Neural crest cell (in vitro differentiated cells): ENCODE measurements at regions not wholly inside any gene's neighbourhood (a gene's known extent, or its start where the extent isn't known, plus 50 kb on each side); places are given as distances from the start of the nearest gene placed in this dataset.
"Not testable (repeated sequence)": the region's sequence is repeated elsewhere in the genome, so short reads cannot be mapped to it uniquely, and the experiment has no call there.

Experiments
- DNase-seq: peaks from one replicate; pipeline ENCODE4 v3.0.0; 2021; ENCODE audit warnings: low read depth, mixed read lengths, low spot score
- H3K27ac Mint-ChIP-seq: one replicate; pipeline ENCODE4 v1.8.0; 2021; ENCODE audit warnings: mild to moderate bottlenecking, mixed read lengths; ENCODE audit not compliant: unreplicated experiment
- H3K27me3 Mint-ChIP-seq: 2 replicates; pipeline ENCODE4 v1.8.0; 2021; ENCODE audit warnings: low read depth, mild to moderate bottlenecking, mixed read lengths
- H3K36me3 Mint-ChIP-seq: 2 replicates; pipeline ENCODE4 v1.8.0; 2021; ENCODE audit warnings: low read depth, mild to moderate bottlenecking, mixed read lengths
- H3K4me1 Mint-ChIP-seq: 2 replicates; pipeline ENCODE4 v1.8.0; 2021; ENCODE audit warnings: mixed read lengths
- H3K4me3 Mint-ChIP-seq: one replicate; pipeline ENCODE4 v1.8.0; 2021; ENCODE audit warnings: mild to moderate bottlenecking, mixed read lengths
- H3K9me3 Mint-ChIP-seq: 2 replicates; pipeline ENCODE4 v1.8.0; 2021; ENCODE audit warnings: mixed read lengths
- CTCF ChIP-seq: fragments of 200-600 bp; sonication (generic); conservative IDR thresholded peaks from 2 replicates; pipeline ENCODE4 v1.5.0; 2021; ENCODE audit warnings: antibody characterized with exemption, mild to moderate bottlenecking

- no peaks in the 10 kb centered on the region for H3K27me3 Mint-ChIP-seq
- DNase-seq, result peak; percentile 53
Measured at GRCh38 chr7:35975851-35976454, 175.1 kb downstream of the SEPTIN7 start.

GRCh38 chr7:35978816-35979640 is 174.0 kb upstream of the EEPD1 start:
- H3K27me3 Mint-ChIP-seq, H3K9me3 Mint-ChIP-seq, DNase-seq, H3K4me3 Mint-ChIP-seq, H3K36me3 Mint-ChIP-seq: not testable (repeated sequence)
- Mint-ChIP-seq H3K27ac (peak overlapping the region; percentile 70), H3K4me1 (peaks cover 13% of the 10 kb centered on the region)

More at GRCh38 chr7:35975851-35976454, 175.1 kb downstream of the SEPTIN7 start:
- H3K27ac Mint-ChIP-seq, result no peak overlapping the region
- H3K4me1 Mint-ChIP-seq, result peaks cover 13% of the 10 kb centered on the region
- TF ChIP-seq CTCF, result peak; percentile 89
- H3K4me3 Mint-ChIP-seq, result no peak overlapping the region
- H3K36me3 Mint-ChIP-seq, result no peaks in the 10 kb centered on the region
- H3K9me3 Mint-ChIP-seq, result no peaks in the 10 kb centered on the region

GRCh38 chr7:35982600-35982999 is 170.5 kb upstream of the EEPD1 start:
- DNase-seq, result no peak
- Mint-ChIP-seq H3K9me3 (no peaks in the 10 kb centered on the region), H3K4me1 (peaks cover 13% of the 10 kb centered on the region), H3K4me3 (no peak overlapping the region), H3K27ac (no peak overlapping the region), H3K27me3 (no peaks in the 10 kb centered on the region), H3K36me3 (no peaks in the 10 kb centered on the region)
- TF ChIP-seq CTCF, result no peak

- TF ChIP-seq CTCF, result no peak
- no peaks in the 10 kb centered on the region for H3K27me3 Mint-ChIP-seq
- H3K36me3 Mint-ChIP-seq, result no peaks in the 10 kb centered on the region
Measured at GRCh38 chr7:35983626-35984025, 169.4 kb upstream of the EEPD1 start.

GRCh38 chr7:35985126-35985754 is 167.8 kb upstream of the EEPD1 start:
- no peaks in the 10 kb centered on the region for H3K27me3 Mint-ChIP-seq
- no peaks in the 10 kb centered on the region for H3K4me1 Mint-ChIP-seq
- no peaks in the 10 kb centered on the region for H3K36me3 Mint-ChIP-seq
- no peak overlapping the region for H3K27ac Mint-ChIP-seq
- no peak overlapping the region for H3K4me3 Mint-ChIP-seq
- no peaks in the 10 kb centered on the region for H3K9me3 Mint-ChIP-seq
- DNase-seq, result peak; percentile 69
- peak; percentile 95 for TF ChIP-seq CTCF

More at GRCh38 chr7:35983626-35984025, 169.4 kb upstream of the EEPD1 start:
- no peak for DNase-seq
- H3K4me3 Mint-ChIP-seq, result no peak overlapping the region
- H3K4me1 Mint-ChIP-seq, result peaks cover 8% of the 10 kb centered on the region
- no peak overlapping the region for H3K27ac Mint-ChIP-seq
- H3K9me3 Mint-ChIP-seq, result no peaks in the 10 kb centered on the region

- H3K4me1 Mint-ChIP-seq, result no peaks in the 10 kb centered on the region
- no peak for DNase-seq
- H3K27ac Mint-ChIP-seq, result no peak overlapping the region
- no peaks in the 10 kb centered on the region for H3K36me3 Mint-ChIP-seq
- H3K27me3 Mint-ChIP-seq, result no peaks in the 10 kb centered on the region
- no peaks in the 10 kb centered on the region for H3K9me3 Mint-ChIP-seq
- TF ChIP-seq CTCF, result no peak
- no peak overlapping the region for H3K4me3 Mint-ChIP-seq
Measured at GRCh38 chr7:35987016-35987415, 166.0 kb upstream of the EEPD1 start.
